ENCODE measurements at regions not wholly inside any gene's neighbourhood (a gene's known extent, or its start where the extent isn't known, plus 50 kb on each side); places are given as distances from the start of the nearest gene placed in this dataset.
"Not testable (repeated sequence)": the region's sequence is repeated elsewhere in the genome, so short reads cannot be mapped to it uniquely, and the experiment has no call there.

GRCh38 chr4:17236686-17237085 lies 275.2 kb downstream of the QDPR start:
- no peak for DNase-seq (ENCODE audit: low spot score)

GRCh38 chr4:17234678-17235077 lies 277.2 kb downstream of the QDPR start:
- DNase-seq (ENCODE audit: low spot score): no peak

GRCh38 chr4:17232566-17233253 lies 279.2 kb downstream of the QDPR start:
- DNase-seq (ENCODE audit: low spot score): no peak

- not testable (repeated sequence) for DNase-seq (ENCODE audit: low spot score)
These were observed 279.9 kb downstream of the QDPR start for GRCh38 chr4:17231880-17232475.

GRCh38 chr4:17230727-17231126 lies 281.2 kb downstream of the QDPR start:
- DNase-seq (ENCODE audit: low spot score): no peak

- DNase-seq (ENCODE audit: low spot score): no peak
These were observed 291.1 kb downstream of the QDPR start for GRCh38 chr4:17220816-17221215.

- DNase-seq (ENCODE audit: low spot score): no peak
These were observed 293.1 kb downstream of the QDPR start for GRCh38 chr4:17218786-17219185.

GRCh38 chr4:17206829-17207801 lies 304.8 kb downstream of the QDPR start:
- no peak for DNase-seq (ENCODE audit: low spot score)

GRCh38 chr4:17204908-17205307 lies 306.5 kb upstream of the LDB2 start:
- DNase-seq (ENCODE audit: low spot score): no peak

GRCh38 chr4:17203797-17204196 lies 305.4 kb upstream of the LDB2 start:
- DNase-seq (ENCODE audit: low spot score): no peak

- DNase-seq (ENCODE audit: low spot score): no peak
These were observed 298.6 kb upstream of the LDB2 start for GRCh38 chr4:17197070-17197469.

GRCh38 chr4:17195461-17196275 lies 297.2 kb upstream of the LDB2 start:
- no peak for DNase-seq (ENCODE audit: low spot score)

GRCh38 chr4:17194586-17194985 lies 296.1 kb upstream of the LDB2 start:
- DNase-seq (ENCODE audit: low spot score): no peak

- DNase-seq (ENCODE audit: low spot score): no peak
These were observed 291.3 kb upstream of the LDB2 start for GRCh38 chr4:17189759-17190158.

GRCh38 chr4:17189401-17189720 lies 290.9 kb upstream of the LDB2 start:
- DNase-seq (ENCODE audit: low spot score): no peak

GRCh38 chr4:17188547-17189400 lies 290.3 kb upstream of the LDB2 start:
- no peak for DNase-seq (ENCODE audit: low spot score)

- no peak for DNase-seq (ENCODE audit: low spot score)
These were observed 289.7 kb upstream of the LDB2 start for GRCh38 chr4:17188125-17188524.

- DNase-seq (ENCODE audit: low spot score): no peak
These were observed 288.6 kb upstream of the LDB2 start for GRCh38 chr4:17187003-17187402.

GRCh38 chr4:17182888-17183287 lies 284.4 kb upstream of the LDB2 start:
- DNase-seq (ENCODE audit: low spot score): no peak

- no peak for DNase-seq (ENCODE audit: low spot score)
These were observed 276.3 kb upstream of the LDB2 start for GRCh38 chr4:17174751-17175150.

- no peak for DNase-seq (ENCODE audit: low spot score)
These were observed 274.9 kb upstream of the LDB2 start for GRCh38 chr4:17173300-17173699.

Measured in SW480 (cell line).